Gastrocnemius medialis (tissue), 4 donors: ENCODE measurements at regions not wholly inside any gene's neighbourhood (a gene's known extent, or its start where the extent isn't known, plus 50 kb on each side); places are given as distances from the start of the nearest gene placed in this dataset.

Source experiments
- CTCF ChIP-seq, 5 experiments: fragments of 450-650 bp in 3 of 5; fragments of 200-600 bp in 2 of 5; sonication (generic) in 2 of 5; IDR thresholded peaks in 4 of 5; conservative IDR thresholded peaks in 1 of 5; 1 replicate in 4 of 5; 2 replicates in 1 of 5; pipeline ENCODE4 v1.5.1; 2016 to 2019; ENCODE audit warnings: antibody characterized with exemption in 5 of 5, mild to moderate bottlenecking in 3 of 5, moderate library complexity in 3 of 5
- POLR2A ChIP-seq, 2 donors: fragments of 450-650 bp; IDR thresholded peaks; one replicate each; pipeline ENCODE4 v1.6.1; 2017; ENCODE audit warnings: antibody characterized with exemption in 2 of 2, mild to moderate bottlenecking in 2 of 2, moderate library complexity in 2 of 2

- no peak for TF ChIP-seq CTCF (IDR thresholded peaks at IDR 0.05 in 4 of 5, conservative IDR thresholded peaks at IDR 0.05 in 1 of 5)
- TF ChIP-seq POLR2A (IDR thresholded peaks at IDR 0.05) = no peak
These were observed 208.7 kb downstream of the PRL start for GRCh38 chr6:22087960-22088706.
